HG02852 (cell line): ENCODE measurements at regions not wholly inside any gene's neighbourhood (a gene's known extent, or its start where the extent isn't known, plus 50 kb on each side); places are given as distances from the start of the nearest gene placed in this dataset.

Source experiments
- ATAC-seq: cut with Tn5 transposase; IDR thresholded peaks from one replicate; pipeline ENCODE4 v1.9.1; 2021; ENCODE audit warnings: mild to moderate bottlenecking, moderate library complexity; ENCODE audit not compliant: unreplicated experiment

DNA sequence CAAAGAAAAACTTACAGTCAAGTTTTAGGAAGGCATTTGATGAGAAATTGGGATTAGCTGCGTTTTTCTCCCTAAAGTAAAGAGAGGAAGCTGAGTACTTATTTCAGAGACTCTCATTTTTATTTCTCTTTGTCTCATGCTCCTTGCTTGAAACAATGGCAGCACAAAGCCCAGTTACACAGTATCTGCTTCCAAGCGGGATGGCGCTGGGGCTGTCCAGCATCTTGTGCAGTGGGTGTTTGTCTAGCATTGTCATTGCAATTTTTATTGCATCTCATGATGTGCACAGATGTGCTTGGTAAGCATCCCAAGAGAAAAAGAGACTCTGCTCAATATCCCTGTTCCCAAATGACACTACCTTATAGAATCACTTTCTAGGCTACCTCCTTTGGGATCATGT is 102.8 kb upstream of the ZNF521 start:
- ATAC-seq = no peak

DNA sequence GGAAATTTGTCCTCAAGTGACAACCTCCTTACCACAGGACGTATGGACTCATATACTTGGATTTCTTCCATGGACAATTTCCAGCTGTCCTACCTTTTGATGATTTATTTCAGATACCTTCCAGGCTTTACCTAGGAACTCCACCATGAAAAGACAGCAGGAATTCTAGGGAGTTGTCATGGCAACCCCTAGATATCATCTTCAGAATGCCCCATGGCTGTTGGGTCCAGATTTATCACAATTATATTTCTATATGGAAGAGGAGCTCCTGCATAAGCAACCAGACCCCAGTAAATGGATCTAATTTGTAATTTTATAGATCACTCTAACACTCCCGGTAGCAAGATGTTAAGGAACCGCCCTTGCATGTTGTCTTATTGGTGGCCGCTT is 102.3 kb upstream of the ZNF521 start:
- ATAC-seq = no peak

DNA sequence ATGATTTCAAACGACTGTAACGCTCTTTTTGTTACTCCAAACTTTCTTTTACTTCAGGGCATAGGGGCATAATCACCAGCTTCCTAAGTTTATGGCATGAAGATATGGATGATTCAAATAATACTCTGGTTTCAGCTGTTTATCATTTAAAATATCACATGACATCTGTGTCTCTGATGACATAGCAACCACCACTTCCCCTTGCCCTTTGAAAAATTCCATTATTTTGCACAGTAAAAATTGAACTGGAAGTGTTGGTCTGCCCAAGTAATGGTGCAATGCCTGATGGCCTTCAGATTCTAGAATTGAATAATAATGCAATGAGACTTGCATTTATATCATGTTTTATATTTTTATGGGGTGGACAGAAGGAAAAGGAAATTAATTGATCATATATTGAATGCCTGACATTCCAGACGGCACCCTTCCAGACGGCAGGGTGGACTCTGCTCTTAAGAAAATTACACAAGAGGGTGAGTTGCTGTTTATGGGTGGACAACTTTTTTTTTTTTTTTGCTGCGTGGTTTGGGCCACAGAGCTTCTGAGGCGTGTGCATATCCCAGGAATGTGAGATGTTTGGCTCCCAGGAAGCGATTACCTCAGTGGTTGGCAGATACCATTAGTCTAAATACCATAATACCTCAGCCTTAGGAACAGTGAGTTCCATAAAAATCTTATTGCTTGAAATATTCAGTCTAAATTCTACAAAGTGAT is 101.7 kb upstream of the ZNF521 start:
- ATAC-seq = no peak

DNA sequence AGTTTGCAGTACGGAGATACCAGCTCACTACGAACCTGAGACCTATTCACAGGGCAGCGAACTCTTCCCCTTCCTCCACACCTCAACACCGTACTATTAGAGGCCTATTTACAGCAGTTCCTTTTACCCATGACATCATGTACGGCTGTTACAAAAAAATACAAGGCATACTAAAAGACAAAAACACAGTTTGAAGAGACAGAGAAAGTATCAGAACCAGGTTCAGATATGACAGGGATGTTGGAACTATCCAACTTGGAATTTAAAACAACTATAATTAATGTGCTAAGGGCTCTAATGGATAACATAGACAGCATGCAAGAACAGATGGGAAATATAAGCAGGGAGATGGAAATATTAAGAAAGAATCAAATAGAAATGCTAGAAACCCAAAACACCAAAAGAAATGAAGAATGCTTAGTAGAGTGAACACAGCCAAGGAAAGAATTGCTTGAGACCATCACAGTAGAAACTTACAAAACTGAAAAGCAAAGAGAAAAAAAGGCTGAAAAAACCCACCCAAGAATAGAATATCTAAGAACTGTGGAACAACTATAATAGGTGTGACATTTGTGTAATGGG is 99.2 kb upstream of the ZNF521 start:
- ATAC-seq = no peak

DNA sequence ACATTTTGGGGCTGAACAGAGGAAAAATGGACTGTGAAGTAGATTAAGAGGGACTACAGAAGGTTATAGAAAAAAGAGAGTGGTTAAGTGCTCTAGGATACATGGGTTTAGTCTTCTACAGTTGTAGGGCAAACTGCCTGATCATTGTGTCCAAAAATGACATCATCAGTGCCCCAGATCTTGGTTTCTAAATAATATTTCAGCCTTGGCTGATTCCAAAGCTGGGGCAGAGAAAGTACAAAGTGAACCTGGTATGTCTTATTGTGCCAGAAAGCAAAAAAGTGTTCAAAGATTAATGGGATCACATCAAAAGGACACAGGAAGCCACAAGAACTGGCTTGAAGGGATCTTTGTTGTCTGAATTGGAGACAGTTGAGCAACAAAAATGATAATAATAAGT is 97.1 kb upstream of the ZNF521 start:
- no peak for ATAC-seq

DNA sequence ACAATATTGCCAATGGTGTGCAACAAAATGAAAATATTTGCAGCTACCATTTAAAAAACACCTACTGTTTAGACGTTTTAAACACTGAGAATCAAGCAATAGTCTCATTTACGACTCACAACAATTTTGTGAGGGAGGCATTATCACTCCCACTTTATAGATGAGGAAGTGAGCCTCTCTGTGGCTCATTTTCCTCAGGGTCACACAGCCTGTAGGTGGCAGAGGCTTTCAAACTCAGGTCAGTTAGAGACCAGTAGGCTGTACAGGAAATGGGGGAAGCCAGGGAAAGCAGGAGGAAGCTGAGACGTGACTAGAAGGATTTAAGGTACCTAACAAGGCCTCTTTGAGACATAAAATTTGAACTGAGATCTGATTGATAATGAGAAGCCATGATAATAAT is 95.0 kb upstream of the ZNF521 start:
- ATAC-seq = no peak

DNA sequence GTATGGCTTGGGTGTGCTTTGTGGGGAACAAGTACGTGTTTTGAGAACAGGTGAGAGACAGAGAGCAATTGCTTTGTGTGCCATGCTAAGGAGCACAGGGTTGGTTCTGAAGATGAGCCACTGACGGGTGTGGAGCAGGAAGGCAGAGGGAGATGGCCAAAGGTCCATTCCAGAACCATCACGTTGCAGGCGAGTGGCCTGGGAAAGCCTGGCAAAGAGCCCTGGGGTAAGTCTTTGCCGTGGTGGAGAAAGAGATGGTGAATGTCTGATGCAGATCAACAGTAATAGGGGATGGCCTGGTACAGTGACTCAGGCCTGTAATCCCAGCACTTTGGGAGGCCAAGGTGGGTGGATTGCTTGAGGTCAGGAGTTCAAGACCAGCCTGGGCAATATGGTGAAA is 93.5 kb upstream of the ZNF521 start:
- ATAC-seq = no peak

DNA sequence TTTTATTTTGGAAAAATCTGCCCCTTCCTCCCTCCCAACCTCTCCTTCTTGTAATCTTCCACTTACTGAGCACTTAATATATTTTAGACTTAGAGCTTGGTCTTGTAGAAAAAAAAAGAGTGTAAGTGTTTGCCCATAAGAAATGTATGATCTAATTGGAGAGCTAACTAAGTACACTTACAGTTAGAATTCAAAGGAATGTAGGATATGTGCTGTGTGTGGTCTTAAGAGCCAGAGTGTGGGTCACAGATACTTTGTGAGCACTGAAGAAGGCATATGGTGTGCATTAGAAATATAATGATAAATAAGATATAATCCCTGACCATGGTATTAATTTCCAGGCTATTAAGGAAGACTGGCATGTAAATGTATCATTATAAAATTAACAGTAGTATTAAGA is 91.8 kb upstream of the ZNF521 start:
- no peak for ATAC-seq

DNA sequence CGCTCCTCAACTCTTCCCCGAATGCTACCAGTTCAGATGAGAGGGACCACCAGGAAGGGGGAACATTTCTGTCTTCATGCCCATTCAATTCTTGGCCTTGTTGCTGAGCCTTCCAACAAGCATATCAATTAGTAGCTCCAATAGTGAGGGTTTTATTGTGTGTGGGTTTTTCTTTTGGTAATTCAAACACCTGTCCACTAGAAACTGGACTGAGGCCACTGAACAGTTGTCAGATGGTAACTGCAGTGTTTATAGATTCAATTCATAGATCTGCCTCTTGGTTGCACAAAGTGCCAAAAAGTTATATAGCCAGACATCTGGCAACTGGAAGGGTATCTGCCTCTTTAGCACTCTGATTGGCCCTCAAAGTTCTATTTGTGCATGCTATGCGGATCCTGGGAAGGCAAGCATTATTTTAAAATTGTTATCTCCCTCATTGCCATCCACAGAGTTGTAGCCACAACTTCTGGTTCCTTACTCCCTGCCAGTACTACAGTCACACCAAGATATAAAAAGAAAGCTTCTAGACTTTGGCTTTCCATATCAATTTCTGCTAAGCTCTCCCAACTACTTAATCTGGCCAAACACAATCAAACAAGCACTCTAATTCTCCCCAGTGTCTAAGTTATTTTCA is 83.3 kb upstream of the ZNF521 start:
- no peak for ATAC-seq

DNA sequence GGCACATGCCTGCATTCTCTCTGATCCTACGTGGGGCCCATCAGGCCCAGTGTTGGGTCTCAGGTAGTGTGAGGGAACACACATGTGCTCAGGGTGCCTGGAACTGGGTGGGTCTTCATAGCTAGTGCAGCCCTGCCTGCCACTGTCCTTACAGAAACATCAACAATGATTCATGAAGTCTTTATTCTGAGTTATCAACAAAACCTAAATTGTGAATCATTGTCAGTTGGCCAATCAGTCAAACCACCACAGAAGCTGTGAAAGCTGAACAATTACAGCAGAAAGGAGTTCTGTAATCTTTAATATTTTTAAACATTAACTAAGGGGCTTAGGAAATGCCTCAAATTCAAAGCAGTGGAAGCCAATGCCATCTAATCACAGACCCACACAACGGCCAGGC is 82.8 kb upstream of the ZNF521 start:
- ATAC-seq = no peak

DNA sequence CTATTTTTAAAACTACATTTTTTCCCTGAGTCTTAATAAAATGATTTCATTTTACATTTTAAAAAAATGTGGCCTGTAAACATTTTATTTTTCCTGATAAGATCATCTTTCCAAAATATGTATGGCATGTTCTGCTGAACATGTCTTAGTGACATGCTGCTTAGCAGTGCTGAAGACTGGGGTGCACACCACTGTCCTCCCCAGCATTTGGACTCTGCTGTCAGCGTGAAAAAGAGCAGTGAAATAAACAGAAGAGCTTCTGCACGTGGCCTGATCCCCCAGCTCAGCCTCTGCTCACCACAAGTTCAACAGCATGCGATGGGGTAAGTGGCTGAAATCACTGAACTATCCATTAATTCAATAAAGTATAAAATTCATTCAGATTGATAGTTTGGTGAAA is 81.6 kb upstream of the ZNF521 start:
- ATAC-seq = no peak

DNA sequence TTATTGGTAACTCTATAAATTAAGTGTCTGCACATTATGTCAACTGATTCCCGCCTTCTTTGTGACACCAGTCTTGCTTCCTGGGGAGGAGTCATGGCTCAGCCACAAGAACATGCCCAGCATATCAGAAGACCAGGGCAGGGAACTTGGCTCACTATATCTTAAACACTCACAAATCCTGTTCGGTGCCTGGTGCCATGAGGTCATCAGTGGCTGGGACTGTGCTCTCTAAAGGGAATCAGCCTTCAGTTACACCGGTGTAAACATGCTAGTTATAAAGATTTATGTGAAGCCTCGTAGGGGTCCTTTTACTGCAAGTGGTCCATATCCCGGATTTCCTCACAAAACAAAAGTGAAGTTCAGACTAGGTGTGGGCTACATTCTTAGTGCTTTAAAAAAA is 73.1 kb upstream of the ZNF521 start:
- ATAC-seq = no peak

DNA sequence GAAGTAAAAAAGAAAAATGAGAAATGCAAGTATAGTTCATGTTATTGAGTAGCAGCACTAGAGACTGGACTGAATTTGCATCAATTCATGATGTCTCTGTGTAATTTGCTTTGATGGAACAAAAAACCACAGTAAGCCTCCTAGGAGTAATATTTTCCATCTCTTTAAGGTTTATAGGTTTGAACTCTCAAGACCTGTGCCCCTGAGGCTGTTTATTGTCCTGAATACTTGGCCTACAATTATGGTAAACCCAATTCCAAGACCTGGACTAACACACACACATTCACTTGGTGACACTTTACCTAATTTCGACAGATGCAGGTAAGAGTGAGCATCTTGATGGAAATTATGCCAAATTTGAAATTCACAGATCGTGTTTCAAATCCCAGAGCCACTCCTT is 71.8 kb upstream of the ZNF521 start:
- no peak for ATAC-seq

DNA sequence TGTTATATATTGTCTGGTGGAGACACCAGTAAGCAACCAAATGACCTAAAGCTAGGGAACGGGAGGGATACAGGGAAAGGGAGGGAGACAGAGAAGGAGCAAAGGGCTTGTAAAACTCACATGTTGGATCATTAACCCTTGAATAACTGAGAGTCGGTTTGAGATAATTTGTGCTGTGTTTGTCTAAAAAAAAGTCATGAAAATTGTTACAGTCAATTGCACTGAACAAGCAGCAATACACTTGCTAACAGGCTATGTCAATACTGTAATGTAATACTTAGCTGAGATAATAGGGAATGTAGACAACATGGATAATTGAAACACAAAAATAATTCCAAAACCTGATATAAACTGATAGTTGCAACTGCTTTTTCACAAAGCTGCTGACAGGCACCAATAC is 71.3 kb upstream of the ZNF521 start:
- ATAC-seq = no peak

DNA sequence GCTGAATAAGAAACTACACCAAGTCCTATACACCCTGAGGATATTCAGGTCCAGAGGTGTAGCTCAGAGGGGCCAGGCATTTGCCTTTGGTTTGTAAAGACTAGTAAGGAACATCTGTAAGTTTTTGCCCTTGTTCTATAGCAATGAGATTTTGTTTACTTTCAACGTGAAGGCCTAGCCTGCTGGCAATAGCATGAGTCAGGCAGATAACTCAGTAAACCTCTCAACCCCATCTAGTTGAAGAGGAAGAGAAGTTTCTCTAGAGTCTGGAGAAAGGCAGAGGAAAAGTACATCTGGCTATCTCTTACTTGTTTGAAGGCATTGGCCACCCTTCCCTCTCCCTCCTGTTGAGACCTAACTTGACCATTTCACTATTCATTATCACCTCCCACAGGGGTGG is 70.3 kb upstream of the ZNF521 start:
- no peak for ATAC-seq

DNA sequence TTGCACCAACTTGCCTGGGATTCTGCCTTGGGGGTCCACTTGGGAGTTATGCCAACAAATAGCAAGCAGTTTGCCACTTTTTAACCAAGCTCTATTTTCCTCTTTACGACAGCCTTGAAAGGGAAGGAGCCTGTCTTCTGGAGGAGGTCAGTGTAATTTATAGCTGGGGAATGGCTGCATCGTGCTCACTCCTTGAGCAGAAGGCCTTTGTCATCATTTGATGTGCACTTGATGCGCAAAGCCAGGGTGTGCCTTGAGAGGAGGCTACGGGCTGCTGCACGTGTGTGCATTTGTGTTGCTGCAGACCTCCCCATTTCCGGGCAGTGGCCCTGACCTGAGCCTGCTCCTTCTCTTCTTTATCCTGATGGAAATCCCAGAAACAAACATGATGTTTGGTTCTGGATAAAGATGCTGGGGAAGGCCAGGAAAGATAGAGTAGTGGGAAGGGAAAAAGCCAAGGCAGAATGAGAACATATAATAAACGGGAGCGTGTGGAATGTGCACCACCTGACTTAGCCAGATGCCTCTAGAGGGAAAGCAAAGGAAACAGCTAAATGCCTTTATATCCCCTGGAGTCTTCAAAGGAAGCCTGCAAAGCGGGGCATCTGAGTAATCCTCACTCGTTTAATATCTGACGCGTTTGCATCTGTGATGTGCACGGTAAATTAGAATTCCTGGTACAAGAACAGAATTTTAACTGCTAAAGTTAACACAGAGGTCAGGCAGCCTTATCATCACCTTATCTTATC is 68.3 kb upstream of the ZNF521 start:
- no peak for ATAC-seq

DNA sequence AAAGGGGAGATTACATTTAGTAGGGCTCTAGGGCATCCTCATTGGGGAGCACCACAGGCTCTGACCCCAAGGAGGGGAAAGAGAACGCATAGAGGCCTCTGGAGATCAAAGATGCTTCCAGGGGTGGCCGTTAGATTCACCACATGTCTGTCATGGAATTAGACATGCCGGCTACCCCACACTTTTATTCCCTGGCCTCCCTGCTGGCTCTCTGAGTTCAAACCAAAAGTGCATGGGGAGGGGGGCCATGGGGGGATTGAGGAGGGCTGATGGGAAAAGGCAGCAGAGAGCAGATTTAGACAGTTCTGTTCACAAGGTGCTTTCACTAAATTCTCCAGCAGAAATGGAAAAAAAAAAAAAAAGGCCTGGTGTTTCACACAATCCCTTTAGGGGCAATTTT is 64.4 kb upstream of the ZNF521 start:
- no peak for ATAC-seq

DNA sequence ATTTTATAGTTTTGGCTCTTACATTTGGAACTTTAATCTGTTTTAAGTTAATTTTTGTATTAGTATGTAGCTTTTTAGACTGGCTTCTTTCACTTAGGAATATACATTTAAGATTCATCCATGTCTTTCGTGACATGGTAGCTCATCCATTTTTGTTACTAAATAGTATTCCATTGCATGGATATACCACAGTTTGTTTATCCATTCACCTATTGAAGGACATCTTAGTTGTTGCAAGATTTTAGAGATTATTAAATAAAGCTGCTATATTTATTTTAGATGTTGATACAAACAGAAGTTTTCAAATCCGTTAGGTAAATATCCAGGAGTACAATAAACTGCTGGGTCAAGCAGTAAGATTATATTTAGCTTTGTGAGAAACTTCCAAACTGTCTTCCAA is 58.0 kb upstream of the ZNF521 start:
- no peak for ATAC-seq

DNA sequence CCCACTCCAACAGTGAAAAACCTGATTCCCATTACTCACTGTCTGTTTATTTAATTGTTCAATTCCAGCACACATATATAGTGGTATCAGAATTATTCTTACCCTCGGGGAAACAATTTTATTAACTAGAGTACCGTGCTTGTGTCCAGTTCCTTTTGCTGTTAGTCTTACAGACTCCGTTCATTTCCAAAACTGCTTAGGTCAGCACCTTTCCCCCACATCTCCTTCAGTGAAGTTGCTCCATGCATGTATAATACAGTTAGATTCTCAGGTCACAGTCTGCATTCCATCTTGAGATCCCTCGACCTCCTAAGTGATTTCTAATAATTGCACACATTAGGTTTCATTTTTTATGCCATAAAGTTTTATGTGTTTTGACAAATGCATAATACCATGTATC is 56.3 kb upstream of the ZNF521 start:
- ATAC-seq = no peak
